ENCODE measurements at regions not wholly inside any gene's neighbourhood (a gene's known extent, or its start where the extent isn't known, plus 50 kb on each side); places are given as distances from the start of the nearest gene placed in this dataset.
"Not testable (repeated sequence)": the region's sequence is repeated elsewhere in the genome, so short reads cannot be mapped to it uniquely, and the experiment has no call there.

- Histone ChIP-seq H3K9me3 (ENCODE audit: control insufficient read depth in 1 of 2, low read length in 2 of 2) (no peaks in the 10 kb centered on the region), H3K4me3 (ENCODE audit: low read depth in 1 of 2, low read length in 2 of 2) (no peak overlapping the region), H3K9ac (ENCODE audit: low read depth in 1 of 2, low read length in 2 of 2) (no peak overlapping the region)
Measured at GRCh38 chr20:40037511-40037910, 651.5 kb downstream of the MAFB start.

GRCh38 chr20:40029589-40029988, 659.4 kb downstream of the MAFB start:
- Histone ChIP-seq H3K27me3 (ENCODE audit: control insufficient read depth in 1 of 2, insufficient read depth in 2 of 2, low read length in 2 of 2) (no peaks in the 10 kb centered on the region), H3K9ac (ENCODE audit: low read depth in 1 of 2, low read length in 2 of 2) (no peak overlapping the region), H3K4me3 (ENCODE audit: low read depth in 1 of 2, low read length in 2 of 2) (no peak overlapping the region)

More at GRCh38 chr20:40037511-40037910, 651.5 kb downstream of the MAFB start:
- Histone ChIP-seq H3K36me3 (ENCODE audit: control insufficient read depth in 1 of 2, insufficient read depth in 2 of 2, low read length in 2 of 2) (no peaks in the 10 kb centered on the region), H3K4me1 (ENCODE audit: control insufficient read depth in 1 of 2, insufficient read depth in 2 of 2, low read length in 2 of 2) (no peaks in the 10 kb centered on the region), H3K27me3 (ENCODE audit: control insufficient read depth in 1 of 2, insufficient read depth in 2 of 2, low read length in 2 of 2) (no peaks in the 10 kb centered on the region), H3K27ac (ENCODE audit: low read depth, low read length) (no peak overlapping the region)

GRCh38 chr20:40019510-40019909, 669.5 kb downstream of the MAFB start:
- no peak overlapping the region for H3K4me3 ChIP-seq (ENCODE audit: low read depth in 1 of 2, low read length in 2 of 2)
- H3K4me1 ChIP-seq (ENCODE audit: control insufficient read depth in 1 of 2, insufficient read depth in 2 of 2, low read length in 2 of 2): no peaks in the 10 kb centered on the region

More at GRCh38 chr20:40029589-40029988, 659.4 kb downstream of the MAFB start:
- Histone ChIP-seq H3K36me3 (ENCODE audit: control insufficient read depth in 1 of 2, insufficient read depth in 2 of 2, low read length in 2 of 2) (no peaks in the 10 kb centered on the region), H3K4me1 (ENCODE audit: control insufficient read depth in 1 of 2, insufficient read depth in 2 of 2, low read length in 2 of 2) (no peaks in the 10 kb centered on the region), H3K27ac (ENCODE audit: low read depth, low read length) (no peak overlapping the region), H3K9me3 (ENCODE audit: control insufficient read depth in 1 of 2, low read length in 2 of 2) (no peaks in the 10 kb centered on the region)

GRCh38 chr20:40017765-40018164, 671.3 kb downstream of the MAFB start:
- H3K27ac ChIP-seq (ENCODE audit: low read depth, low read length): no peak overlapping the region
- no peaks in the 10 kb centered on the region for H3K36me3 ChIP-seq (ENCODE audit: control insufficient read depth in 1 of 2, insufficient read depth in 2 of 2, low read length in 2 of 2)
- no peak overlapping the region for H3K9ac ChIP-seq (ENCODE audit: low read depth in 1 of 2, low read length in 2 of 2)
- H3K9me3 ChIP-seq (ENCODE audit: control insufficient read depth in 1 of 2, low read length in 2 of 2): no peaks in the 10 kb centered on the region
- H3K27me3 ChIP-seq (ENCODE audit: control insufficient read depth in 1 of 2, insufficient read depth in 2 of 2, low read length in 2 of 2): no peaks in the 10 kb centered on the region
- H3K4me3 ChIP-seq (ENCODE audit: low read depth in 1 of 2, low read length in 2 of 2): no peak overlapping the region
- H3K4me1 ChIP-seq (ENCODE audit: control insufficient read depth in 1 of 2, insufficient read depth in 2 of 2, low read length in 2 of 2): no peaks in the 10 kb centered on the region

More at GRCh38 chr20:40019510-40019909, 669.5 kb downstream of the MAFB start:
- no peak overlapping the region for H3K9ac ChIP-seq (ENCODE audit: low read depth in 1 of 2, low read length in 2 of 2)
- H3K27me3 ChIP-seq (ENCODE audit: control insufficient read depth in 1 of 2, insufficient read depth in 2 of 2, low read length in 2 of 2): no peaks in the 10 kb centered on the region
- no peaks in the 10 kb centered on the region for H3K36me3 ChIP-seq (ENCODE audit: control insufficient read depth in 1 of 2, insufficient read depth in 2 of 2, low read length in 2 of 2)
- H3K9me3 ChIP-seq (ENCODE audit: control insufficient read depth in 1 of 2, low read length in 2 of 2): no peaks in the 10 kb centered on the region
- no peak overlapping the region for H3K27ac ChIP-seq (ENCODE audit: low read depth, low read length)

- Histone ChIP-seq H3K27ac (ENCODE audit: low read depth, low read length) (no peak overlapping the region), H3K4me1 (ENCODE audit: control insufficient read depth in 1 of 2, insufficient read depth in 2 of 2, low read length in 2 of 2) (no peaks in the 10 kb centered on the region), H3K9me3 (ENCODE audit: control insufficient read depth in 1 of 2, low read length in 2 of 2) (no peaks in the 10 kb centered on the region), H3K36me3 (ENCODE audit: control insufficient read depth in 1 of 2, insufficient read depth in 2 of 2, low read length in 2 of 2) (no peaks in the 10 kb centered on the region), H3K27me3 (ENCODE audit: control insufficient read depth in 1 of 2, insufficient read depth in 2 of 2, low read length in 2 of 2) (no peaks in the 10 kb centered on the region), H3K4me3 (ENCODE audit: low read depth in 1 of 2, low read length in 2 of 2) (no peak overlapping the region), H3K9ac (ENCODE audit: low read depth in 1 of 2, low read length in 2 of 2) (no peak overlapping the region)
Measured at GRCh38 chr20:40016890-40017289, 672.1 kb downstream of the MAFB start.

GRCh38 chr20:40016392-40016791, 672.6 kb downstream of the MAFB start:
- H3K27me3 ChIP-seq (ENCODE audit: control insufficient read depth in 1 of 2, insufficient read depth in 2 of 2, low read length in 2 of 2): no peaks in the 10 kb centered on the region
- H3K9me3 ChIP-seq (ENCODE audit: control insufficient read depth in 1 of 2, low read length in 2 of 2): no peaks in the 10 kb centered on the region
- no peak overlapping the region for H3K27ac ChIP-seq (ENCODE audit: low read depth, low read length)
- no peak overlapping the region for H3K9ac ChIP-seq (ENCODE audit: low read depth in 1 of 2, low read length in 2 of 2)
- H3K4me1 ChIP-seq (ENCODE audit: control insufficient read depth in 1 of 2, insufficient read depth in 2 of 2, low read length in 2 of 2): no peaks in the 10 kb centered on the region
- no peak overlapping the region for H3K4me3 ChIP-seq (ENCODE audit: low read depth in 1 of 2, low read length in 2 of 2)
- H3K36me3 ChIP-seq (ENCODE audit: control insufficient read depth in 1 of 2, insufficient read depth in 2 of 2, low read length in 2 of 2): no peaks in the 10 kb centered on the region

- not testable (repeated sequence) for H3K27ac ChIP-seq (ENCODE audit: low read depth, low read length); H3K9me3 ChIP-seq (ENCODE audit: control insufficient read depth in 1 of 2, low read length in 2 of 2); H3K9ac ChIP-seq (ENCODE audit: low read depth in 1 of 2, low read length in 2 of 2); H3K4me1 ChIP-seq (ENCODE audit: control insufficient read depth in 1 of 2, insufficient read depth in 2 of 2, low read length in 2 of 2); H3K4me3 ChIP-seq (ENCODE audit: low read depth in 1 of 2, low read length in 2 of 2); H3K27me3 ChIP-seq (ENCODE audit: control insufficient read depth in 1 of 2, insufficient read depth in 2 of 2, low read length in 2 of 2); H3K36me3 ChIP-seq (ENCODE audit: control insufficient read depth in 1 of 2, insufficient read depth in 2 of 2, low read length in 2 of 2)
Measured at GRCh38 chr20:40012026-40012425, 677.0 kb downstream of the MAFB start.

GRCh38 chr20:40010483-40010882, 678.6 kb downstream of the MAFB start:
- H3K27ac ChIP-seq (ENCODE audit: low read depth, low read length): no peak overlapping the region
- H3K9me3 ChIP-seq (ENCODE audit: control insufficient read depth in 1 of 2, low read length in 2 of 2): no peaks in the 10 kb centered on the region
- H3K4me1 ChIP-seq (ENCODE audit: control insufficient read depth in 1 of 2, insufficient read depth in 2 of 2, low read length in 2 of 2): no peaks in the 10 kb centered on the region
- H3K27me3 ChIP-seq (ENCODE audit: control insufficient read depth in 1 of 2, insufficient read depth in 2 of 2, low read length in 2 of 2): no peaks in the 10 kb centered on the region
- no peaks in the 10 kb centered on the region for H3K36me3 ChIP-seq (ENCODE audit: control insufficient read depth in 1 of 2, insufficient read depth in 2 of 2, low read length in 2 of 2)
- H3K9ac ChIP-seq (ENCODE audit: low read depth in 1 of 2, low read length in 2 of 2): no peak overlapping the region
- H3K4me3 ChIP-seq (ENCODE audit: low read depth in 1 of 2, low read length in 2 of 2): no peak overlapping the region

- Histone ChIP-seq H3K4me1 (ENCODE audit: control insufficient read depth in 1 of 2, insufficient read depth in 2 of 2, low read length in 2 of 2) (no peaks in the 10 kb centered on the region), H3K4me3 (ENCODE audit: low read depth in 1 of 2, low read length in 2 of 2) (no peak overlapping the region), H3K9ac (ENCODE audit: low read depth in 1 of 2, low read length in 2 of 2) (no peak overlapping the region), H3K36me3 (ENCODE audit: control insufficient read depth in 1 of 2, insufficient read depth in 2 of 2, low read length in 2 of 2) (no peaks in the 10 kb centered on the region), H3K27ac (ENCODE audit: low read depth, low read length) (no peak overlapping the region), H3K9me3 (ENCODE audit: control insufficient read depth in 1 of 2, low read length in 2 of 2) (no peaks in the 10 kb centered on the region), H3K27me3 (ENCODE audit: control insufficient read depth in 1 of 2, insufficient read depth in 2 of 2, low read length in 2 of 2) (no peaks in the 10 kb centered on the region)
Measured at GRCh38 chr20:40009542-40009941, 679.5 kb downstream of the MAFB start.

GRCh38 chr20:40008177-40008576, 680.9 kb downstream of the MAFB start:
- no peaks in the 10 kb centered on the region for H3K27me3 ChIP-seq (ENCODE audit: control insufficient read depth in 1 of 2, insufficient read depth in 2 of 2, low read length in 2 of 2)
- no peaks in the 10 kb centered on the region for H3K9me3 ChIP-seq (ENCODE audit: control insufficient read depth in 1 of 2, low read length in 2 of 2)
- H3K4me3 ChIP-seq (ENCODE audit: low read depth in 1 of 2, low read length in 2 of 2): no peak overlapping the region
- no peak overlapping the region for H3K9ac ChIP-seq (ENCODE audit: low read depth in 1 of 2, low read length in 2 of 2)
- no peaks in the 10 kb centered on the region for H3K4me1 ChIP-seq (ENCODE audit: control insufficient read depth in 1 of 2, insufficient read depth in 2 of 2, low read length in 2 of 2)
- no peaks in the 10 kb centered on the region for H3K36me3 ChIP-seq (ENCODE audit: control insufficient read depth in 1 of 2, insufficient read depth in 2 of 2, low read length in 2 of 2)
- no peak overlapping the region for H3K27ac ChIP-seq (ENCODE audit: low read depth, low read length)

Data from duodenal mucosa (tissue), 2 donors.